Astrocyte (in vitro differentiated cells and primary cell): ENCODE measurements at regions not wholly inside any gene's neighbourhood (a gene's known extent, or its start where the extent isn't known, plus 50 kb on each side); places are given as distances from the start of the nearest gene placed in this dataset.

Source experiments
- DNase-seq: peaks from one replicate; pipeline ENCODE4 v3.0.0-alpha.2; 2010; ENCODE audit warnings: low read depth
- FAIRE-seq: peaks from 2 replicates; lab custom pipeline; 2011; peaks lifted over from hg19 to GRCh38; lab: Jason Lieb, UNC
- H2AFZ ChIP-seq: 2 replicates; pipeline ENCODE4 v1.6.0; 2012; ENCODE audit warnings: low read depth, low read length, inconsistent platforms
- H3K27ac ChIP-seq: 2 replicates; pipeline ENCODE4 v1.5.1; 2011; ENCODE audit warnings: low read depth, low read length, inconsistent platforms
- H3K27me3 ChIP-seq: 2 replicates; pipeline ENCODE4 v1.6.0; 2011; ENCODE audit warnings: low read length, inconsistent platforms; ENCODE audit not compliant: insufficient read depth
- H3K36me3 ChIP-seq: 2 replicates; pipeline ENCODE4 v1.5.1; 2011; ENCODE audit warnings: low read length, inconsistent platforms; ENCODE audit not compliant: insufficient read depth
- H3K4me1 ChIP-seq: 2 replicates; pipeline ENCODE4 v1.5.1; 2011; ENCODE audit warnings: low read length, inconsistent platforms; ENCODE audit not compliant: insufficient read depth
- H3K4me2 ChIP-seq: 2 replicates; pipeline ENCODE4 v1.6.0; 2012; ENCODE audit warnings: low read length, inconsistent platforms
- H3K4me3 ChIP-seq: 2 replicates; pipeline ENCODE4 v1.5.1; 2011; ENCODE audit warnings: low read depth, mild to moderate bottlenecking, low read length, inconsistent platforms; ENCODE audit not compliant: insufficient read depth
- H3K79me2 ChIP-seq: 2 replicates; pipeline ENCODE4 v1.6.0; 2012; ENCODE audit warnings: mild to moderate bottlenecking, low read length, inconsistent platforms; ENCODE audit not compliant: insufficient read depth
- H3K9ac ChIP-seq: 2 replicates; pipeline ENCODE4 v1.6.0; 2012; ENCODE audit warnings: mild to moderate bottlenecking, low read length, inconsistent platforms
- H3K9me3 ChIP-seq: 2 replicates; pipeline ENCODE4 v1.5.1; 2012; ENCODE audit warnings: low read depth, mild to moderate bottlenecking, low read length, inconsistent platforms; ENCODE audit not compliant: insufficient read depth
- H4K20me1 ChIP-seq: 2 replicates; pipeline ENCODE4 v1.6.0; 2012; ENCODE audit warnings: low read length, inconsistent platforms; ENCODE audit not compliant: insufficient read depth
- H3K27ac Mint-ChIP-seq: one replicate; pipeline ENCODE4 v1.8.0; 2021; ENCODE audit warnings: mild to moderate bottlenecking, mixed read lengths; ENCODE audit not compliant: unreplicated experiment
- H3K27me3 Mint-ChIP-seq: one replicate; pipeline ENCODE4 v1.8.0; 2021; ENCODE audit warnings: low read depth, mixed read lengths; ENCODE audit not compliant: unreplicated experiment
- H3K36me3 Mint-ChIP-seq: one replicate; pipeline ENCODE4 v1.8.0; 2021; ENCODE audit warnings: low read depth, mixed read lengths; ENCODE audit not compliant: unreplicated experiment
- H3K4me1 Mint-ChIP-seq: one replicate; pipeline ENCODE4 v1.8.0; 2021; ENCODE audit warnings: low read depth, mixed read lengths; ENCODE audit not compliant: unreplicated experiment
- H3K4me3 Mint-ChIP-seq: one replicate; pipeline ENCODE4 v1.8.0; 2021; ENCODE audit warnings: mild to moderate bottlenecking, moderate library complexity, mixed read lengths; ENCODE audit not compliant: unreplicated experiment
- H3K9me3 Mint-ChIP-seq: one replicate; pipeline ENCODE4 v1.8.0; 2021; ENCODE audit warnings: mild to moderate bottlenecking, mixed read lengths; ENCODE audit not compliant: unreplicated experiment
- EZH2 ChIP-seq: IDR thresholded peaks from 2 replicates; pipeline ENCODE4 v1.6.1; 2012; ENCODE audit warnings: mild to moderate bottlenecking, low read length, inconsistent platforms; ENCODE audit not compliant: insufficient read depth
- TF ChIP-seq, protein P1 (sequence below): IDR thresholded peaks from 2 replicates; pipeline ENCODE4 v1.5.1; 2011; ENCODE audit warnings: low read depth, mild to moderate bottlenecking, inconsistent platforms, low read length, moderate library complexity; ENCODE audit not compliant: insufficient read depth

DNA sequence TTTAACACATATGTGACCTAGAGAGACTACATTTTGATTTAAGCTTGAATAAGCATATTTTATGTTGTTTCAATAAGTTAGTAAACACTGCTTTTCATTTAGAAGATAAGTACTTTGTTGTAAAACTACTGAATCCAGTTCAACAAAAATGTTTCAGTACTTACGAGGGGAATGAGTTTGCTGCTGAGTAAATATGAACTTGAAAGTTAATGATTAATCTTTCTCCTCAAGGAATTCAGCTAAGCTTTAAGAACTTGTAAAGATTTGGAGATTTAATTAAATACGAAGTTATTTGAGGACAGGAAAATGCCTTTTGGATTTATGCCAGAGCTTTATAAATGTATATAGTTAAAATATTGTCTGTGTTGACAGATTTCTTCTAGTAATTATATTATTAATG lies 933.0 kb upstream of the LCORL start:
- H3K79me2 ChIP-seq, result no peaks in the 10 kb centered on the region
- DNase-seq (no peak), FAIRE-seq (no peak)
- no peak overlapping the region for H3K27ac ChIP-seq
- H3K36me3 ChIP-seq, result no peaks in the 10 kb centered on the region
- Mint-ChIP-seq H3K9me3 (no peaks in the 10 kb centered on the region), H3K27ac (no peak overlapping the region), H3K4me1 (no peaks in the 10 kb centered on the region), H3K36me3 (no peaks in the 10 kb centered on the region), H3K4me3 (no peak overlapping the region), H3K27me3 (no peaks in the 10 kb centered on the region)
- H3K9ac ChIP-seq, result no peak overlapping the region
- no peak for TF ChIP-seq EZH2
- TF ChIP-seq, protein P1, sequence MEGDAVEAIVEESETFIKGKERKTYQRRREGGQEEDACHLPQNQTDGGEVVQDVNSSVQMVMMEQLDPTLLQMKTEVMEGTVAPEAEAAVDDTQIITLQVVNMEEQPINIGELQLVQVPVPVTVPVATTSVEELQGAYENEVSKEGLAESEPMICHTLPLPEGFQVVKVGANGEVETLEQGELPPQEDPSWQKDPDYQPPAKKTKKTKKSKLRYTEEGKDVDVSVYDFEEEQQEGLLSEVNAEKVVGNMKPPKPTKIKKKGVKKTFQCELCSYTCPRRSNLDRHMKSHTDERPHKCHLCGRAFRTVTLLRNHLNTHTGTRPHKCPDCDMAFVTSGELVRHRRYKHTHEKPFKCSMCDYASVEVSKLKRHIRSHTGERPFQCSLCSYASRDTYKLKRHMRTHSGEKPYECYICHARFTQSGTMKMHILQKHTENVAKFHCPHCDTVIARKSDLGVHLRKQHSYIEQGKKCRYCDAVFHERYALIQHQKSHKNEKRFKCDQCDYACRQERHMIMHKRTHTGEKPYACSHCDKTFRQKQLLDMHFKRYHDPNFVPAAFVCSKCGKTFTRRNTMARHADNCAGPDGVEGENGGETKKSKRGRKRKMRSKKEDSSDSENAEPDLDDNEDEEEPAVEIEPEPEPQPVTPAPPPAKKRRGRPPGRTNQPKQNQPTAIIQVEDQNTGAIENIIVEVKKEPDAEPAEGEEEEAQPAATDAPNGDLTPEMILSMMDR, result no peak
- no peak overlapping the region for H2AFZ ChIP-seq
- no peak overlapping the region for H3K4me3 ChIP-seq
- H3K4me2 ChIP-seq, result no peak overlapping the region
- H3K4me1 ChIP-seq, result no peaks in the 10 kb centered on the region
- H3K9me3 ChIP-seq, result no peaks in the 10 kb centered on the region
- H3K27me3 ChIP-seq, result no peaks in the 10 kb centered on the region
- H4K20me1 ChIP-seq, result no peaks in the 10 kb centered on the region

DNA sequence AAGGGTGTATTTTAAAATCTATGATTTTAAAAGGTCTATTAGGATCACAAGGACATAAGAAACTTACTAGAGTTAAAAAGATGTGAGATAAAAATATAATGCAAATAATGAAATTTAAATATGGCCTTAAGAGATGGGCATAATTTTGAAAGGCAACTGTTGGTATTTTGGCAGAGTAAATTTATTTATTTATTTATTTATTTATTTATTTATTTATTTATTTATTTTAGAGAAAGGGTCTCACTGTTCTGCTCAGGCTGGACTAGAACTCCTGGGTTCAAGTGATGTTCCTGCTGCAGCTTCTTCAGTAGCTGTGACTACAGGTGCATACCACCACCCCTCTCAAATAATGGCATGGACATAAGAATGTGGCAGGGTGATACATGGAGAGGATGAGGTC lies 932.1 kb upstream of the LCORL start:
- H3K27ac Mint-ChIP-seq, result no peak overlapping the region
- Histone ChIP-seq H3K79me2 (no peaks in the 10 kb centered on the region), H3K27me3 (no peaks in the 10 kb centered on the region), H3K4me2 (no peak overlapping the region), H3K4me3 (no peak overlapping the region), H3K27ac (no peak overlapping the region), H3K9me3 (no peaks in the 10 kb centered on the region), H4K20me1 (no peaks in the 10 kb centered on the region), H2AFZ (no peak overlapping the region), H3K36me3 (no peaks in the 10 kb centered on the region), H3K9ac (no peak overlapping the region), H3K4me1 (no peaks in the 10 kb centered on the region)
- DNase-seq (no peak), FAIRE-seq (no peak)
- H3K4me3 Mint-ChIP-seq, result no peak overlapping the region
- no peaks in the 10 kb centered on the region for H3K27me3 Mint-ChIP-seq
- H3K9me3 Mint-ChIP-seq, result no peaks in the 10 kb centered on the region
- H3K36me3 Mint-ChIP-seq, result no peaks in the 10 kb centered on the region
- H3K4me1 Mint-ChIP-seq, result no peaks in the 10 kb centered on the region
- TF ChIP-seq EZH2, result no peak
- TF ChIP-seq, protein P1, result no peak

DNA sequence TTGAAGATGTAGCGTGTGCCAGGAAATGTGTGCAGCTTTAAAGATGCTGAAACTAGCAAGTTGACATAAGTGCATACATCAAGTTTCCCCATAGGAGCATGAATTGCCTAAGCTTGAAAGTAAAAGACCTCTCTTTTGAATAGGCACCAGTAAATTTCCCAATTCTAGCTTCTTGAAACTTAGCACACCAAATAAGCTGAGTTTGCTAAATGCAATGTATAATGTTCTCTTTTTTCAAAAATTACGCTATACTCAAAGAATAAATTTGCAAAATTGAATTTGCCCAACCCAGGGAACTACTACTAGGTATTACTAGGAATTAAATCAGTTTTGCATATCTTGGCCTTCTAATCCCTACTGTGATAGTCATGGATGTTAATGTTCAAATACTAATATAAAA lies 923.9 kb upstream of the LCORL start:
- Histone ChIP-seq H3K9me3 (no peaks in the 10 kb centered on the region), H3K27me3 (no peaks in the 10 kb centered on the region), H3K27ac (no peak overlapping the region), H3K4me1 (no peaks in the 10 kb centered on the region), H3K79me2 (no peaks in the 10 kb centered on the region), H3K36me3 (no peaks in the 10 kb centered on the region), H2AFZ (no peak overlapping the region), H3K4me2 (no peak overlapping the region), H4K20me1 (no peaks in the 10 kb centered on the region), H3K9ac (no peak overlapping the region), H3K4me3 (no peak overlapping the region)
- Mint-ChIP-seq H3K27me3 (no peaks in the 10 kb centered on the region), H3K27ac (no peak overlapping the region), H3K4me1 (no peaks in the 10 kb centered on the region), H3K36me3 (no peaks in the 10 kb centered on the region), H3K9me3 (no peaks in the 10 kb centered on the region), H3K4me3 (no peak overlapping the region)
- DNase-seq, result no peak
- no peak for FAIRE-seq
- TF ChIP-seq, protein P1, result no peak
- TF ChIP-seq EZH2, result no peak
